ENCODE measurements at regions not wholly inside any gene's neighbourhood (a gene's known extent, or its start where the extent isn't known, plus 50 kb on each side); places are given as distances from the start of the nearest gene placed in this dataset.

DNA sequence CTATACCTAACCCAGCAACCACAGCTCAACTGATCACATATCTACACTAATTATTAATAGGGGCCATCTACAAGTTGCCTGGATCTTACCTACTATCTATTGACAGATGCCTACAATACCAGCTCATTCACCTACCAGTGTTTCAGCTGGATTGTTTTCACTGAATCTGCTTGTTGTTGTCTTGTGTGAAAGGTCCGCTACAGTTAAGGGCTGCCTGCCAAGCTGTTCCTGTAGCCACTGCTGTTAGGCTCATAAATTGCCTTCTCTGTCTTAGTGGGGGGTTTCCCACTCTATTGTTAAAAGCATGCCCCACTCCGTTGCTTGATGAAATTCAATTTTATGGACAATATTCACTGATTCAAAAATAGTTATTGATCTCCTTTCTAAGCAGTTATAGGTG, 199.7 kb upstream of the TMPRSS15 start:
- TF ChIP-seq, protein P1, sequence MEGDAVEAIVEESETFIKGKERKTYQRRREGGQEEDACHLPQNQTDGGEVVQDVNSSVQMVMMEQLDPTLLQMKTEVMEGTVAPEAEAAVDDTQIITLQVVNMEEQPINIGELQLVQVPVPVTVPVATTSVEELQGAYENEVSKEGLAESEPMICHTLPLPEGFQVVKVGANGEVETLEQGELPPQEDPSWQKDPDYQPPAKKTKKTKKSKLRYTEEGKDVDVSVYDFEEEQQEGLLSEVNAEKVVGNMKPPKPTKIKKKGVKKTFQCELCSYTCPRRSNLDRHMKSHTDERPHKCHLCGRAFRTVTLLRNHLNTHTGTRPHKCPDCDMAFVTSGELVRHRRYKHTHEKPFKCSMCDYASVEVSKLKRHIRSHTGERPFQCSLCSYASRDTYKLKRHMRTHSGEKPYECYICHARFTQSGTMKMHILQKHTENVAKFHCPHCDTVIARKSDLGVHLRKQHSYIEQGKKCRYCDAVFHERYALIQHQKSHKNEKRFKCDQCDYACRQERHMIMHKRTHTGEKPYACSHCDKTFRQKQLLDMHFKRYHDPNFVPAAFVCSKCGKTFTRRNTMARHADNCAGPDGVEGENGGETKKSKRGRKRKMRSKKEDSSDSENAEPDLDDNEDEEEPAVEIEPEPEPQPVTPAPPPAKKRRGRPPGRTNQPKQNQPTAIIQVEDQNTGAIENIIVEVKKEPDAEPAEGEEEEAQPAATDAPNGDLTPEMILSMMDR (IDR thresholded peaks at IDR 0.05; ENCODE audit: extremely low read depth in 1 of 2, insufficient read depth in 1 of 2, low read depth in 1 of 2, low read length in 2 of 2): no peak
- TF ChIP-seq EZH2 (IDR thresholded peaks at IDR 0.05; ENCODE audit: borderline replicate concordance, low read depth, low read length, severe bottlenecking) (no peak), POLR2A (IDR thresholded peaks at IDR 0.05; ENCODE audit: low read depth, low read length) (no peak), GATA2 (IDR thresholded peaks at IDR 0.05; ENCODE audit: insufficient read depth, insufficient read length, low read depth, low read length) (no peak), JUN (IDR thresholded peaks at IDR 0.05; ENCODE audit: borderline replicate concordance, insufficient read depth, insufficient read length, low read depth) (no peak), POLR2AphosphoS5 (IDR thresholded peaks at IDR 0.05; ENCODE audit: insufficient read depth, low read depth, low read length) (no peak)

All from endothelial cell of umbilical vein (primary cell).